NB4 (cell line): ENCODE measurements at regions not wholly inside any gene's neighbourhood (a gene's known extent, or its start where the extent isn't known, plus 50 kb on each side); places are given as distances from the start of the nearest gene placed in this dataset.

ENCODE experiments used
- DNase-seq: peaks from one replicate; pipeline ENCODE4 v3.0.0; 2010; ENCODE audit warnings: low read depth
- H3K4me3 ChIP-seq: one replicate; pipeline ENCODE4 v1.5.1; 2011; ENCODE audit warnings: mild to moderate bottlenecking, low read depth, low read length, moderate library complexity
- MYC ChIP-seq: IDR thresholded peaks from 2 replicates; pipeline ENCODE4 v1.6.1; 2011; ENCODE audit warnings: low read depth, low read length
- POLR2A ChIP-seq: IDR thresholded peaks from 2 replicates; pipeline ENCODE4 v1.6.1; 2011; ENCODE audit warnings: mild to moderate bottlenecking; ENCODE audit not compliant: insufficient read length; ENCODE audit errors: extremely low read depth
- TF ChIP-seq, protein P1 (sequence below): IDR thresholded peaks from 2 replicates; pipeline ENCODE4 v1.6.1; 2011; ENCODE audit warnings: low read depth, low read length
- TF ChIP-seq, protein P2 (sequence below): IDR thresholded peaks from one replicate; pipeline ENCODE4 v1.5.1; 2012; ENCODE audit warnings: low read depth, low read length

DNA sequence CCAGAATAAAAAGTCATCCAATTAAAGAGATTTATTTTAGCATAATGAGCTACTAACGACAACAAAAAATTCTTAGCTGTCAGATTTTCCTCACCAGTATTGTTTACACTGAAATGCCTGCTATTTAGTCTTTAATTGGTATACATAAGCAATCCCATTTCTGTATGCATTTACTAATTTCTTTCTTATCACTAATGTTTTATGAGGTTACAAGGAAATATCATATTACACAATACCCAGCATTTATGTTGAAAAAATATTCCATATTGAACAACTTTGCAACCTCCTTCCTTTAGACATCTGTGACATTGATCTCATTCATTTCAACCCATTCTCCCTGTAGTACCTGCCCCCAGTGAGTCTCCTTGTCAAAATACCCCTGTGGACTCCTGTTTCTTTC lies 135.4 kb downstream of the SLITRK6 start:
- no peak overlapping the region for H3K4me3 ChIP-seq
- no peak for DNase-seq
- TF ChIP-seq, protein P1, sequence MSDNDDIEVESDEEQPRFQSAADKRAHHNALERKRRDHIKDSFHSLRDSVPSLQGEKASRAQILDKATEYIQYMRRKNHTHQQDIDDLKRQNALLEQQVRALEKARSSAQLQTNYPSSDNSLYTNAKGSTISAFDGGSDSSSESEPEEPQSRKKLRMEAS, result no peak
- no peak for TF ChIP-seq MYC
- no peak for TF ChIP-seq POLR2A

DNA sequence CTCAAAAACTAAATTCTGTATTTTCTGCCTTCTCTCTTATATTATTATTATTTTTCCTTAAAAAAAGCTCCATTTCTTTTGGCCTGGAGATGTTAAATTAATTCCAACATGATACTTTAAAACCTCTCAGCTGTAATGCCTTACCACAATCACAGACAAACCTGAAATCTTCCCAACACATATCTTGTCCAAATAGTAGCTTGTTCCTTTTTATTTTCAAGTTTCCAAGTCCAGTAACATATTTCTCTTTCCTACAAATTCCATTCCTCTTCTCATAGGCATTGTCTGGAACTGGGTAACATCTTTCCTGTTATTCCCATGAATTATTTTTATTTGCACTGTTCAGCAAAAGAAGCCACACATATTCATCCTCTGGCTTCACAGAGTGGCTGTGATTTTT lies 137.0 kb downstream of the SLITRK6 start:
- H3K4me3 ChIP-seq, result no peak overlapping the region
- no peak for TF ChIP-seq POLR2A
- TF ChIP-seq, protein P1, result no peak
- no peak for TF ChIP-seq MYC
- TF ChIP-seq, protein P2, sequence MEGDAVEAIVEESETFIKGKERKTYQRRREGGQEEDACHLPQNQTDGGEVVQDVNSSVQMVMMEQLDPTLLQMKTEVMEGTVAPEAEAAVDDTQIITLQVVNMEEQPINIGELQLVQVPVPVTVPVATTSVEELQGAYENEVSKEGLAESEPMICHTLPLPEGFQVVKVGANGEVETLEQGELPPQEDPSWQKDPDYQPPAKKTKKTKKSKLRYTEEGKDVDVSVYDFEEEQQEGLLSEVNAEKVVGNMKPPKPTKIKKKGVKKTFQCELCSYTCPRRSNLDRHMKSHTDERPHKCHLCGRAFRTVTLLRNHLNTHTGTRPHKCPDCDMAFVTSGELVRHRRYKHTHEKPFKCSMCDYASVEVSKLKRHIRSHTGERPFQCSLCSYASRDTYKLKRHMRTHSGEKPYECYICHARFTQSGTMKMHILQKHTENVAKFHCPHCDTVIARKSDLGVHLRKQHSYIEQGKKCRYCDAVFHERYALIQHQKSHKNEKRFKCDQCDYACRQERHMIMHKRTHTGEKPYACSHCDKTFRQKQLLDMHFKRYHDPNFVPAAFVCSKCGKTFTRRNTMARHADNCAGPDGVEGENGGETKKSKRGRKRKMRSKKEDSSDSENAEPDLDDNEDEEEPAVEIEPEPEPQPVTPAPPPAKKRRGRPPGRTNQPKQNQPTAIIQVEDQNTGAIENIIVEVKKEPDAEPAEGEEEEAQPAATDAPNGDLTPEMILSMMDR, result no peak
- no peak for DNase-seq

DNA sequence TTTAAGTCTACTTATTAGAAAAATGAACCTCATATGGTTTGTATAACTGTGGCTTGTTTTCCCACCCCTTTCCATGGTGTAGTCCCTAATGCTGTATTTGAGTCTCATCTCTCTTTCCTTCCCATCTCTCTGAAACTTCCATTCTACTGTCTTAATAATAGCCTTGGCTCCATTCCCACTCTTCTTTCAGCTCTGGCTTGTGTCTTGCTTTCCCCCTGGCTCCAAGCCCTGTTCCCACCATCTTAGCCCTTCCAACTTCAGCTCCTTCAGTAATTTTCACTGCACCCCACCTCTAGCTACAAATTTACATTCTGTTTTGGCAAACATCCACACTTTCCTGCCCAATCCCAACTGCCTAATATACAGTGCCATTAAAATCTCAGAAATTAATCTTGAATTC lies 137.5 kb downstream of the SLITRK6 start:
- TF ChIP-seq, protein P2, result no peak
- TF ChIP-seq POLR2A (no peak), MYC (no peak)
- TF ChIP-seq, protein P1, result no peak
- DNase-seq, result no peak
- H3K4me3 ChIP-seq, result no peak overlapping the region

DNA sequence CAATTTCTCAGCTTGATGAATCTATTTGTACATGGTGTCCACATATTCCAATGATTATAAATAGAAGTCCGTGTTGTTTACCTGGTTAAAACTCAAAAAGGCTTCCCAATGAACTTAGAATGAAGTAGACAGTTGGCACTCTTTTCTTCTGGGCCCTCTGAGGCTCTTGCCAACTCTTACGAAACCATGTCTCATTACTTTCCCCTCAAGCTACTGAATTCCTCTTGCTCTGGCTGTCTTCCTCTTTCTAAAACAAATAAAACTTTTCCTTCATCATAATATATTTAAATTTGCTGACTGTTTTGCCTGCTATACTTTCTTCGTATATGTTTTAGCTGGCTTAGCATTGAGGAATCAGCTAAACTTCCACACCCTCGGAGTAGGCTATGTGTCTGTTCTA lies 139.7 kb downstream of the SLITRK6 start:
- peak; percentile 27 for DNase-seq
- TF ChIP-seq MYC (no peak), POLR2A (no peak)
- TF ChIP-seq, protein P1, result no peak
- TF ChIP-seq, protein P2, result no peak
- no peak overlapping the region for H3K4me3 ChIP-seq

DNA sequence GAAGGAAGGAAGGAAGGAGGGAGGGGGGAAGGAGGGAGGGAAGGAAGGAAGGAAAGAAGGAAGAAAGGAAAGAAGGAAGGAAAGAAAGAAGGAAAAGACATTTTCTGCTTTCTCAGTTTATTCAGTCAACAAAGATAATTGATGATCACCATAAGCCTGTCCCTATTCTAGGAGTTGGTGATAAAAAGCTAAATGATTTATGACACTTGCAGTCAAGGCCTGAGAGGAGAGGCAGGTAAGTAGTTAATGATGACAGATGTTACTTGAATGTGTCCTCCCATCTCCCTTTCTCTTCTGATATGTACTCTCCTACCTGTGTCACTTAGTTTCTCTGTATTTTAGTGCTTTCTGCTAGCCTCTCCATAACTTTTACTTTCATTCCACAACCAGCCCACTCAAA lies 141.3 kb downstream of the SLITRK6 start:
- TF ChIP-seq, protein P2, result no peak
- TF ChIP-seq, protein P1, result no peak
- TF ChIP-seq POLR2A (no peak), MYC (no peak)
- H3K4me3 ChIP-seq, result no peak overlapping the region
- DNase-seq, result no peak

DNA sequence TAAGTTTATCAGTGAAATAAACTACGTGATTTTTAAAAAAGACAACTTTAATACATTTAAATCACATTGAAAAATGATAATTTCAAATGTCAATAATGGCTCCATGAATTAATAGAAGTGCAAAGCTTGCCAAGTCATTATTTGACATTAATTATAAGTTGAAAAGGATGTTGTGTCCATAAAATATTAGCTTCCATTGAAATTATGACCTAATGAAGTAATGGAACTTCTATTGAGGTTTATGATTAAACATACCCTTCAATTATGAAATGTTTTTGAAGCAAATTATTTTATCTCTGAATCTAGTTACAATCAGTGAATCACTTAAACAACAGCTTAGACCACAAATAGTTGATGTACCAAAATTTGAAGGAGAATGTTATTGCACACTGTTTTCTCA lies 144.2 kb downstream of the SLITRK6 start:
- no peak overlapping the region for H3K4me3 ChIP-seq
- DNase-seq, result no peak
- TF ChIP-seq, protein P2, result no peak
- no peak for TF ChIP-seq MYC
- no peak for TF ChIP-seq POLR2A
- TF ChIP-seq, protein P1, result no peak
